ENCODE measurements at regions not wholly inside any gene's neighbourhood (a gene's known extent, or its start where the extent isn't known, plus 50 kb on each side); places are given as distances from the start of the nearest gene placed in this dataset.

DNA sequence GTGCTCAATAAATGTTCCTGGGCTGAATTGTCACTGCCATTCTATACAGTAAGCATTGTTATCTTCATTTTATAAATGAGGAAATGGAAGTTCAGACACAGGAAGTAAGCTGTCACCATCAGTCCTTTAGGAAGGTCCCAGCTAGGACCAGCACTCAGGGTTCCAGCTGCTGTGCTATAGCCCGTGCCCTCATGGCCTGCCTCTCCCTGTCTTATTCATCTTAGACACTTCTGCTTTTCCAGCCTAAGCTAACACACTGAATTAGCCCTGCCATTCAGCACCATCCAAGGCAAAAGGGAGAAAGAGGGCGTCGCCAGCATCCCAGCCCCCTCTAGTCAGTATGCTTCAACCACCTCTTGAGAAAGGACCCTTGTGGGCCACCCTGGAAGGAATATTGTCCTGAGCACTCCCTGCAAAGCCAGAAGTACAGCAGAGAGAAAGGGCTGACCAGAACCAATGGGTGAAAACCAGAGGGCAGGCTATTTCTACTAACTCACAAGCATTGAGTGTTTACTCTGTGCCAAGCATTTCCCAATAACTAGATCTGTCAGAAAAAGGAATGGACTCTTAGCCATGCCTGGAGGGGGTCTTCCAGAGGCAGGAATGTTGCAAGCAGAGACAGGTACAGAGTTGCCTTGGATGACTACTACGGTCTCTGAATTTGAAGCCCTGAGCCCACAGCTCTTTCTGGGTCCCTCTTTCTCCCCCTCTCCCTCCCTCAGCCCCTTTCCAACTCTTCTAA, 77.9 kb upstream of the NFIA start:
- H3K36me3 ChIP-seq (ENCODE audit: control insufficient read depth in 5 of 5, insufficient read depth in 5 of 5, low read length in 5 of 5), result no peaks in the 10 kb centered on the region
- no peaks in the 10 kb centered on the region for H3K27me3 ChIP-seq (ENCODE audit: control insufficient read depth in 5 of 5, insufficient read depth in 4 of 5, low read length in 5 of 5)
- no peak overlapping the region for H3K4me3 ChIP-seq (ENCODE audit: low read depth in 1 of 5, low read length in 5 of 5)
- no peak overlapping the region for H3K27ac ChIP-seq (ENCODE audit: low read depth, low read length)
- H3K4me1 ChIP-seq (ENCODE audit: control insufficient read depth in 5 of 5, insufficient read depth in 5 of 5, low read length in 5 of 5), result no peaks in the 10 kb centered on the region
- no peaks in the 10 kb centered on the region for H3K9me3 ChIP-seq (ENCODE audit: control insufficient read depth in 5 of 5, low read length in 5 of 5)
- no peak overlapping the region for H3K9ac ChIP-seq (ENCODE audit: low read length in 5 of 5)

DNA sequence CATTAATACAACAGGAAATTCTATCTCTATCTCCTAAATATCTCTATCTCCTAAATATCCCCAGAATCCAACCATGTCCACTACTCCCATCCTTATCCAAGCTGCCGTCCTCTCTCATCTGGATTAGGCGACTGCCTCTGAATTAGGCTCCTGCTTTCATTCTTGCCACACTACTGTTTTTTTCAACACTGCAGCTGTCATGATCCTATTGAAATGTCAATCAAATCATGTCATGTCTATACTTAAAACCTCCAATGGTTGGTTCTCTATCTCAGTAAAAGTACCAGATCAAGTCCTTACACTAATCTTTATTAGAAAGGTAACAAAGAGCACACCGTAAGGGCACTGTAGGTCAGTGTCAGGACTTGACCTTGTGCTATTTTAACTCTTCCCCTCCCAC, 82.0 kb upstream of the NFIA start:
- H3K27ac ChIP-seq (ENCODE audit: low read depth, low read length), result no peak overlapping the region
- no peak overlapping the region for H3K9ac ChIP-seq (ENCODE audit: low read length in 5 of 5)
- no peak overlapping the region for H3K4me3 ChIP-seq (ENCODE audit: low read depth in 1 of 5, low read length in 5 of 5)
- H3K4me1 ChIP-seq (ENCODE audit: control insufficient read depth in 5 of 5, insufficient read depth in 5 of 5, low read length in 5 of 5), result no peaks in the 10 kb centered on the region
- no peaks in the 10 kb centered on the region for H3K9me3 ChIP-seq (ENCODE audit: control insufficient read depth in 5 of 5, low read length in 5 of 5)
- H3K36me3 ChIP-seq (ENCODE audit: control insufficient read depth in 5 of 5, insufficient read depth in 5 of 5, low read length in 5 of 5), result no peaks in the 10 kb centered on the region
- H3K27me3 ChIP-seq (ENCODE audit: control insufficient read depth in 5 of 5, insufficient read depth in 4 of 5, low read length in 5 of 5), result no peaks in the 10 kb centered on the region

DNA sequence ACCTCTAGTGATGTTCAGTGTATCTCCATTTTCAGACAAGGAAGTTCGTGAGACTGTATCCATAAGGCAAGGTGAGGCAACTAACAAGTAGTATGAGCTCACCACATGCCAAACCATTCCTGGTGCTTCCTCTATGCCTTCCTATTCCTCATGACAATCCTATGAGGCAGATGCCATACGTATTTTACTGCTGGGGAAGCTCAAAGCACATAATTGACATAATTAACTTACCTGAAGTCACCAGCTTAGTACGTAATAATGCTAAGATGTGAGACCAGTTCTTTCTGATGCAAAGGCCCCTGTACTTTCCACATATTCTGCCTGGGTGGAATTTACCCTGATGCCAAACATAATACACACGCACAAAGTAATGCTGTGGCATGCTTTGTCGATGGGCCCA, 83.6 kb upstream of the NFIA start:
- Histone ChIP-seq H3K9ac (ENCODE audit: low read length in 5 of 5) (no peak overlapping the region), H3K27ac (ENCODE audit: low read depth, low read length) (no peak overlapping the region), H3K9me3 (ENCODE audit: control insufficient read depth in 5 of 5, low read length in 5 of 5) (no peaks in the 10 kb centered on the region)

DNA sequence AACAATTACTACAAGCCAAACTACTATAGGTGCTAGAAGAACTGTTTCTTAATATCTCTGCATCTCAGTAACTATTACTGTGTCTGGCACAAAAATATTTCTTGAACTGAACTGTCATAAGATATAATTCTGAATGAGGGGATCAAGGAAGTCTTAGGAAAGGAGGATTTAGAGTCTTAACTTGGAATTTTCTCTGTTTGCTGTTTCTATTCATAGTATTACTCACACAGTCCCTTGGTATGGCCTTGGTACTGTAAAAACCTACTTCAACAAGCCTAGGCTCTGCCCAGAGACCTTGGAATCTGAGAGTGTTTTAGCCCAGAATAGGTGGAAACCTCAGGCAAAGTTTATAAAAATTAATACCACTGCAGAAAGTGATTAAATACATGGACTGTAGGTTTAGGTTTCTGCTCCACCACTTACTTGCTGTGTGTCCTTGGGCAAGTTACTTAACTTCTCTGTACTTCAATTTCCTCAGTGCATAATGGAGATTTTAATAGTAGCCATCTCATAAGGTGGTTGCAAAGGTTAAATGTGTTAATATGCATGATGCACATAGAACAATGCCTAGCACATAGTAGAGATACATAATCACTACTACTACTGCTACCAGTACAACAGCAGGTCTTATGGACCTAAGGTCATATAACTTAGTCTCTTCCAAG, 87.4 kb upstream of the NFIA start:
- no peak overlapping the region for H3K27ac ChIP-seq (ENCODE audit: low read depth, low read length)
- no peaks in the 10 kb centered on the region for H3K27me3 ChIP-seq (ENCODE audit: control insufficient read depth in 5 of 5, insufficient read depth in 4 of 5, low read length in 5 of 5)
- no peak overlapping the region for H3K9ac ChIP-seq (ENCODE audit: low read length in 5 of 5)
- no peaks in the 10 kb centered on the region for H3K36me3 ChIP-seq (ENCODE audit: control insufficient read depth in 5 of 5, insufficient read depth in 5 of 5, low read length in 5 of 5)
- H3K4me3 ChIP-seq (ENCODE audit: low read depth in 1 of 5, low read length in 5 of 5), result no peak overlapping the region
- H3K9me3 ChIP-seq (ENCODE audit: control insufficient read depth in 5 of 5, low read length in 5 of 5), result no peaks in the 10 kb centered on the region
- H3K4me1 ChIP-seq (ENCODE audit: control insufficient read depth in 5 of 5, insufficient read depth in 5 of 5, low read length in 5 of 5), result peaks cover 0 to 12% (median 4%) of the 10 kb centered on the region in 5 donors

More for the DNA sequence above, 83.6 kb upstream of the NFIA start:
- Histone ChIP-seq H3K4me1 (ENCODE audit: control insufficient read depth in 5 of 5, insufficient read depth in 5 of 5, low read length in 5 of 5) (no peaks in the 10 kb centered on the region), H3K27me3 (ENCODE audit: control insufficient read depth in 5 of 5, insufficient read depth in 4 of 5, low read length in 5 of 5) (no peaks in the 10 kb centered on the region), H3K4me3 (ENCODE audit: low read depth in 1 of 5, low read length in 5 of 5) (no peak overlapping the region), H3K36me3 (ENCODE audit: control insufficient read depth in 5 of 5, insufficient read depth in 5 of 5, low read length in 5 of 5) (no peaks in the 10 kb centered on the region)

DNA sequence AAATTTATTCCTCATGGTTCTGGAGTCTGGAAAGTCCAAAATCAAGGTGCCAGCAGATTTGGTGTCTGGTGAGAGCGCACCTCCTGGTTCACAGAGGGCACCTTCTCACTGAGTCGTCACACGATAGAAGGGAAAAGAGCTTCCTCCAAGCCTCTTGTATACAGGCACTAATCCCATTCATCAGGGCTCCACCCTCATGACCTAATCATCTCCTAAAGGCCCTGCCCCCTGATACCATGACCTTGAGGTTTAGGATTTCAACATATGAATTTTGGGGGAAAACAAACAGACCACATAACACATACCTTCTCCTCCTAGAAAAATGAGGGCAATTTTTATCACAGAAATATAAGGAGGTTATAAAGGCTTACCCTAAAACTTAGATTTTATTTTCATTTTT, 88.0 kb upstream of the NFIA start:
- H3K9ac ChIP-seq (ENCODE audit: low read length in 5 of 5), result no peak overlapping the region
- H3K27ac ChIP-seq (ENCODE audit: low read depth, low read length), result no peak overlapping the region
- H3K36me3 ChIP-seq (ENCODE audit: control insufficient read depth in 5 of 5, insufficient read depth in 5 of 5, low read length in 5 of 5), result no peaks in the 10 kb centered on the region
- no peak overlapping the region for H3K4me3 ChIP-seq (ENCODE audit: low read depth in 1 of 5, low read length in 5 of 5)
- no peaks in the 10 kb centered on the region for H3K9me3 ChIP-seq (ENCODE audit: control insufficient read depth in 5 of 5, low read length in 5 of 5)
- H3K4me1 ChIP-seq (ENCODE audit: control insufficient read depth in 5 of 5, insufficient read depth in 5 of 5, low read length in 5 of 5), result peaks cover 0 to 17% (median 6%) of the 10 kb centered on the region in 5 donors
- H3K27me3 ChIP-seq (ENCODE audit: control insufficient read depth in 5 of 5, insufficient read depth in 4 of 5, low read length in 5 of 5), result no peaks in the 10 kb centered on the region

DNA sequence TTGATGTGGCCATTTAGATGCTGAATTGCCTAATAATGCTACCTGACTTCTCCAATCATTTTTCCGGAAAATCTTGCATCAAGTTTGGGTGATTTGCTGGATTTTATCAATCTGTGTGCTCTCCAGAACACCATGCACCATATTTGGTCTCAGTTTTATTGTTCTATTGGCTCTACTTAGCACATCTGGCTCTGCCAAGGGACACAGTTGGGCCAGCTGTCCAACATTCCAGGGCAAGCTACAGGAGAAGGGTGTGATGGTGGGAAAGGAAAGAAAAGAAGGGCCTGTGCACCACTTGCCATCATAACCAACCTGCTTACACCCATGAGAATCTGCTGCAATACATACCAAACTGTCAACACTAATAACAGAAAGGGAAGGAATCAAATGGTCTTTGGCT, 90.2 kb upstream of the NFIA start:
- H3K4me1 ChIP-seq (ENCODE audit: control insufficient read depth in 5 of 5, insufficient read depth in 5 of 5, low read length in 5 of 5), result peaks cover 0 to 17% (median 7%) of the 10 kb centered on the region in 5 donors
- H3K36me3 ChIP-seq (ENCODE audit: control insufficient read depth in 5 of 5, insufficient read depth in 5 of 5, low read length in 5 of 5), result no peaks in the 10 kb centered on the region
- peaks cover 0 to 2% (median 0%) of the 10 kb centered on the region in 5 donors for H3K27me3 ChIP-seq (ENCODE audit: control insufficient read depth in 5 of 5, insufficient read depth in 4 of 5, low read length in 5 of 5)
- no peaks in the 10 kb centered on the region for H3K9me3 ChIP-seq (ENCODE audit: control insufficient read depth in 5 of 5, low read length in 5 of 5)
- H3K9ac ChIP-seq (ENCODE audit: low read length in 5 of 5), result no peak overlapping the region
- no peak overlapping the region for H3K27ac ChIP-seq (ENCODE audit: low read depth, low read length)
- H3K4me3 ChIP-seq (ENCODE audit: low read depth in 1 of 5, low read length in 5 of 5), result no peak overlapping the region

DNA sequence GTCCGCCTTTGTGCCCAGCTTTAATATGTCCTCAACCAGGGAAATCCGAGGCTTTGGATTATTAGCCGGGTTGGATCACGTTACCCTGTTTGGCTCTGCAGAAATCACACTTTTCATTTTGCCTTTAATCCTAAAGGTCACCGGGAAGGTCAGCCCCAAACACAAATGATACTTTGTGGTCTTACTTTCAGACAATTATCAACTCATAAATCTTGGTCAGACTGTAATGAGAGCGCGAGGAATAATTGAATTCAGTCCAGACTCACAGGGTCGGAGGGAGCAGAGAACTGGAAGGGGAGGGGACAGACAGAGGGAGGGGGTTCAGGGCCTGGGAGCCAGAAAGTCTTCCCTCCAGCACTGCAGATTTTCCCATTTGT, 91.7 kb upstream of the NFIA start:
- Histone ChIP-seq H3K4me3 (ENCODE audit: low read depth in 1 of 5, low read length in 5 of 5) (no peak overlapping the region), H3K27ac (ENCODE audit: low read depth, low read length) (peak overlapping the region; percentile 43), H3K9ac (ENCODE audit: low read length in 5 of 5) (no peak overlapping the region)

DNA sequence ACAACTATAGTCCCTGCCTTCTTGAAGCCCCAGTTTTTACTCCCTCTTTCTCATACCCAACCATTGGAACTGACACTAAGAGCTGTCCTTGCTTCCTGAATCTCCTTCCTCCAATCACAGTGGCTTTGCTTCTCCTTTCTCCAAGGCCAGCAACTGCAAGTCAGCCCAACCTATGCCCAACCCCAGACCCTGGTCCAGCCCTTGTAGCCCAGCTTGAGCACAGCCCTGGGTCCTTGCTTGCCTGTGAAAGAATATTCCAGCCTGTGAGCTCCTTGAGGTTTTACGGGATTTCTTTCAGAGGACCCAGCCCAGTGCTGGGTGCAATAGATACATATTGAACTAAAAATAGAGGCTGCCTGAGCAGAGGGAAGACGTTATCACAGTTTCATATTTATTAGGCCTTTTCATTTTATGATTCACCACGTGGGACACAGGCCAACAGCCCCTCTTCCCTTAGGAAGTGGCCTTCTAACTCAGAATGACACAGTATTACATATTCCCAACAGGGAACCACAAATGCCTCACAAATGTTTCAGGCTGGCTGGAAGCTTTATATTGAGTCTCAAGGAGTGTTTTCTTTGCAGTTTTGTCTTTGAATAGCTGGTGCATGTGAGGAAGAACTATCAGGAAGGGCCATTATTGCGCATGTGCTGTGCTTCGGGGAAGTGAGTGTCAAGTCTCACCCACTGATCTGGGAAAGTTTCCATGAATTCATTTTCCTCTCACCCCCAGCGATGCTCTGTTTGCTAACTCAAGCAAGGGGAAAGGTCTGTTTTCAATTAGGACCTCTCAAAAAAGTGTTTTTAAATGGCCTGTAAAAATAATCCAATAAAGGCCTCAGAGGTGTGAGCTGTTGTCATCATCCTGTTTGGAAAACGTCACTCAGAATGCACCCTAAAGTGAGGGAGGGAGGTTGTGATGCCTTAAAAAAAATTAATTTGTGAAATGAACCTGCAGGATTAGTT, 92.3 kb upstream of the NFIA start:
- H3K36me3 ChIP-seq (ENCODE audit: control insufficient read depth in 5 of 5, insufficient read depth in 5 of 5, low read length in 5 of 5), result no peaks in the 10 kb centered on the region
- H3K9ac ChIP-seq (ENCODE audit: low read length in 5 of 5), result no peak overlapping the region
- peak overlapping the region; percentile 58 for H3K27ac ChIP-seq (ENCODE audit: low read depth, low read length)
- peaks cover 0 to 18% (median 8%) of the 10 kb centered on the region in 5 donors for H3K4me1 ChIP-seq (ENCODE audit: control insufficient read depth in 5 of 5, insufficient read depth in 5 of 5, low read length in 5 of 5)
- no peak overlapping the region for H3K4me3 ChIP-seq (ENCODE audit: low read depth in 1 of 5, low read length in 5 of 5)
- no peaks in the 10 kb centered on the region for H3K9me3 ChIP-seq (ENCODE audit: control insufficient read depth in 5 of 5, low read length in 5 of 5)
- H3K27me3 ChIP-seq (ENCODE audit: control insufficient read depth in 5 of 5, insufficient read depth in 4 of 5, low read length in 5 of 5), result peaks cover 0 to 2% (median 0%) of the 10 kb centered on the region in 5 donors

More for the DNA sequence above, 91.7 kb upstream of the NFIA start:
- peaks cover 0 to 2% (median 0%) of the 10 kb centered on the region in 5 donors for H3K27me3 ChIP-seq (ENCODE audit: control insufficient read depth in 5 of 5, insufficient read depth in 4 of 5, low read length in 5 of 5)
- H3K4me1 ChIP-seq (ENCODE audit: control insufficient read depth in 5 of 5, insufficient read depth in 5 of 5, low read length in 5 of 5), result peaks cover 0 to 17% (median 7%) of the 10 kb centered on the region in 5 donors
- no peaks in the 10 kb centered on the region for H3K36me3 ChIP-seq (ENCODE audit: control insufficient read depth in 5 of 5, insufficient read depth in 5 of 5, low read length in 5 of 5)
- no peaks in the 10 kb centered on the region for H3K9me3 ChIP-seq (ENCODE audit: control insufficient read depth in 5 of 5, low read length in 5 of 5)

DNA sequence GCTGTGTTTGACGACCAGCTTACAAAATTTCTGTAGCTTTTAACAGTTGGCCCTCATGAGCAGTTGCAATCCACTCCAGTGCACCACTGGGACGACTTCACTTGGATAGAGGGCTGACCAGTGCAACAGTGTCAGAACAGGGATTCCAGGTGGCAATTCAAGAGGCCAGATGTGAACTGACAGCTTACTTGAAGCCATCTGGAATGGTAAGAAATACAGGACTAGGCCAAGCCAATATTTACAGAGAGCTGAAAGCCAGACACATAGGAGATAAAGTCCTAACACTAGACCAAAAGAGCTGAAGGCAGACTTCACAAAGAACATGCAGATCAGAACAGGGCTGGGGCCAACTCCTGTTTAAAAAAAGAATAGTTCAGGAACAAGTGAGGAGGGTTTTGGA, 93.5 kb upstream of the NFIA start:
- Histone ChIP-seq H3K36me3 (ENCODE audit: control insufficient read depth in 5 of 5, insufficient read depth in 5 of 5, low read length in 5 of 5) (no peaks in the 10 kb centered on the region), H3K4me3 (ENCODE audit: low read depth in 1 of 5, low read length in 5 of 5) (no peak overlapping the region), H3K4me1 (ENCODE audit: control insufficient read depth in 5 of 5, insufficient read depth in 5 of 5, low read length in 5 of 5) (peaks cover under 1 to 23% (median 17%) of the 10 kb centered on the region in 5 donors), H3K9ac (ENCODE audit: low read length in 5 of 5) (no peak overlapping the region), H3K27ac (ENCODE audit: low read depth, low read length) (no peak overlapping the region), H3K27me3 (ENCODE audit: control insufficient read depth in 5 of 5, insufficient read depth in 4 of 5, low read length in 5 of 5) (peaks cover 0 to 2% (median 0%) of the 10 kb centered on the region in 5 donors), H3K9me3 (ENCODE audit: control insufficient read depth in 5 of 5, low read length in 5 of 5) (no peaks in the 10 kb centered on the region)

All from subcutaneous abdominal adipose tissue (tissue), 5 donors.